Aorta (tissue), 5 donors: ENCODE measurements at regions not wholly inside any gene's neighbourhood (a gene's known extent, or its start where the extent isn't known, plus 50 kb on each side); places are given as distances from the start of the nearest gene placed in this dataset.
A peak's percentile ranks its signal among the peaks of the same experiment; 100 is the strongest.
"Not testable (repeated sequence)": the region's sequence is repeated elsewhere in the genome, so short reads cannot be mapped to it uniquely, and the experiment has no call there.

ENCODE experiments used
- ATAC-seq: fragments of 200-7000 bp; cut with Tn5 transposase; one replicate; pipeline ENCODE4 v1.9.1; 2022; ENCODE audit warnings: moderate library complexity; ENCODE audit not compliant: low FRiP score
- DNase-seq, 2 donors: peaks; one replicate each; pipeline ENCODE4 v3.0.0-alpha.2; 2020
- H3K27ac ChIP-seq, 2 donors: one replicate each; pipeline ENCODE4 v1.5.1; 2013; ENCODE audit warnings: low read length in 2 of 2, mild to moderate bottlenecking in 2 of 2, moderate library complexity in 2 of 2, control low read depth in 1 of 2, inconsistent platforms in 1 of 2, low read depth in 1 of 2
- H3K27me3 ChIP-seq, 2 donors: one replicate each; pipeline ENCODE4 v1.6.1; 2013; ENCODE audit warnings: control low read depth in 1 of 2, low read length in 1 of 2, mild to moderate bottlenecking in 1 of 2, moderate library complexity in 1 of 2; ENCODE audit not compliant: insufficient read depth in 2 of 2, control insufficient read depth in 1 of 2
- H3K36me3 ChIP-seq, 2 donors: one replicate each; pipeline ENCODE4 v1.6.1; 2013; ENCODE audit warnings: control low read depth in 1 of 2, low read length in 1 of 2, mild to moderate bottlenecking in 1 of 2; ENCODE audit not compliant: insufficient read depth in 2 of 2, control insufficient read depth in 1 of 2
- H3K4me1 ChIP-seq, 2 donors: one replicate each; pipeline ENCODE4 v1.6.1; 2013; ENCODE audit warnings: low read length in 2 of 2, control low read depth in 1 of 2, mild to moderate bottlenecking in 1 of 2, moderate library complexity in 1 of 2; ENCODE audit not compliant: insufficient read depth in 2 of 2, control insufficient read depth in 1 of 2
- H3K4me3 ChIP-seq, 2 donors: one replicate each; pipeline ENCODE4 v1.5.1; 2013; ENCODE audit warnings: low read length in 2 of 2, control low read depth in 1 of 2, mild to moderate bottlenecking in 1 of 2
- H3K9me3 ChIP-seq: one replicate; pipeline ENCODE4 v1.6.1; 2013; ENCODE audit warnings: mild to moderate bottlenecking, low read length; ENCODE audit not compliant: control insufficient read depth
- WGBS, 2 donors: extraction: QIAGEN DNeasy Blood & Tissue Kit; methylation state at CpG; one replicate each; pipeline ENCODE4 v1.1.7; 2013; 5-methylcytosine and 5-hydroxymethylcytosine counted together
- intact Hi-C, 2 donors: fragments of 100-400 bp; cut with DNase I; formaldehyde crosslinking; loops; one replicate each; pipeline versions ENCODE4 v1.14.2 to v1.15.0; 2022
- donor health status: healthy with polysubstance abuse.
- donor health status: Bipolar disorder and iron deficiency.
- donor health status: DM: no; HTN: no; CAD: no.
- donor health status: DM: no; HTN: no; CAD: no.
- donor health status: DM: yes; HTN: yes; CAD: no.

DNA sequence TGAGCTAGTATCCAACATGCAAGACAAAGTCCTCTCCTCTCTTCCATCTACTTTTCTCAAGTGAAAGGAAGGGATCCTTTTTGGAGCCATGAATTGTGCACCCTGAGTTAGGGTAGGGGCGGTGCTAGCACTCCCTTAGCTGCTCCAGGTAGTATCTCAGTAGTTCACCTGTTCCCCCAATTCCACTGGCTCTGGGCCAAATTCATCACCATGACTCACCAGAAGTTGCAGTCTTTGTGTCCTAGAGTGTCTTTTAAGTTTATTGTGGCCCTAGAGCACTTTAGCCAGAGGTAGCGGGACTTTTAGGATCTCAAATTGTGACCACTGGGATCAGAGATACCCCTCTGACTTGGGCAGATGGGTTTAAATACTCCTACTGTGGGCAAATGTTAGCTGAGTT is 398.6 kb upstream of the ANO5 start:
- Histone ChIP-seq H3K9me3 (peaks cover 2% of the 10 kb centered on the region), H3K4me3 (no peak overlapping the region), H3K36me3 (no peaks in the 10 kb centered on the region), H3K27ac (no peak overlapping the region), H3K27me3 (no peaks in the 10 kb centered on the region), H3K4me1 (no peaks in the 10 kb centered on the region)
- ATAC-seq (no peak), DNase-seq (no peak)
- 86 to 92% methylated on average over 2 of the region's 2 CpGs for WGBS, 2 donors
- intact Hi-C loops: no loop called here

DNA sequence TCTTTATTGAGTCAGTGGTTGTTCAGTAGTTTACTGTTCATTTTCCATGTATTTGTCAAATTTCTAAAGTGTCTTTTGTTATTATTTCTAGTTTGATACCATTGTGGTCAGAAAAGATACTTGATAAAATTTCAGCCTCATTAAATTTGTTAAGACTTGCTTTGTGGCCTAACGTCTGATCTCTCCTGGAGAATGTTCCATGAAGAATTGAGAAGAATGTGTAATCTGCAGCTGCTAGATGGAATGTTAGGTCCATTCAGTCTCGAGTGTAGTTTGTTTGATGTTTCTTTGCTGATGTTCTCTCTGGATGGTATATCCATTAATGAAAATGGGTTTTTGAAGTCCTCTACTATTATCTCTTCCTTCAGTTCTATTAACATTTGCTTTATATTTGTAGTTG is 394.7 kb upstream of the ANO5 start:
- WGBS, 2 donors: 51 to 56% methylated on average over 2 of the region's 2 CpGs
- DNase-seq (no peak), ATAC-seq (no peak)

DNA sequence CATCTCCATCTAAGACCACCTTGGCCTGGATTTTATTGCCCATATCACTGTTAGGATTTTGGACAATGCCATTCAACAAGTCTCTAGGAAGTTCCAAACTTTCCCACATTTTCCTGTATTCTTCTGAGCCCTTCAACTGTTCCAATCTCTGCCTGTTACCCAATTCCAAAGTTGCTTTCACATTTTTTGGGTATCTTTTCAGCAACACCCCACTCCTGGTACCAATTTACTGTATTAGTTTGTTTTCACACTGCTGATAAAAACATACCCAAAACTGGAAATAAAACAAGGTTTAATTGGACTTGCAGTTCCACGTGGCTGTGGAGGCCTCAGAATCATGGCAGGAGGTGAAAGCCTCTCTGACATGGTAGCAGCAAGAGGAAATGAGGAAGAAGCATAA is 388.4 kb upstream of the ANO5 start:
- 58% methylated on average over 1 of the region's 1 CpG for WGBS, 2 donors
- H3K9me3 ChIP-seq, H3K4me1 ChIP-seq, H3K36me3 ChIP-seq, H3K27me3 ChIP-seq, ATAC-seq, H3K27ac ChIP-seq, DNase-seq, intact Hi-C loops, H3K4me3 ChIP-seq: not testable (repeated sequence)

More for the DNA sequence above, 394.7 kb upstream of the ANO5 start:
- Histone ChIP-seq H3K4me3 (no peak overlapping the region), H3K27me3 (no peaks in the 10 kb centered on the region), H3K27ac (no peak overlapping the region), H3K4me1 (no peaks in the 10 kb centered on the region), H3K36me3 (no peaks in the 10 kb centered on the region), H3K9me3 (peaks cover 2% of the 10 kb centered on the region)
- intact Hi-C loops: no loop called here

DNA sequence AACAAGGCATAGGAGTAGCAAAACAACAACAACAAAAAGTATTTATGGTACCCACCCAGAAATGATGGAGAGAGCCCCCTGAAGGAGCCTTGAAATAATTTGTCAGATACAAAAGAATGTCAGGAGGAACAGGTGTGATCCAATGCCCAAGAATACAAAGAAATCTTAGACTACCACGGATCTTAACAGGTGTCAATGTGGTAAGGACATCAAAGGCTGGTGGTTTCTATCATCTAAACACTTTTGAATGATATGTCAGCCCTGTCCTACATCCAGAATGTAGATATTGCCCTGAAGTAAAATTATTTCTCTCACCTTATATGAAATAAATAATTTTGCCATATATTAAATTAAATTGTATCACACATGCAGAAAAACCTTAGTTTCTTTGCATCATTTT is 386.4 kb upstream of the ANO5 start:
- intact Hi-C loops: no loop called here
- ATAC-seq (no peak), DNase-seq (no peak)
- Histone ChIP-seq H3K27ac (no peak overlapping the region), H3K4me3 (no peak overlapping the region), H3K36me3 (peaks cover 0 to 2% of the 10 kb centered on the region in 2 donors), H3K27me3 (no peaks in the 10 kb centered on the region), H3K4me1 (no peaks in the 10 kb centered on the region), H3K9me3 (peaks cover 4% of the 10 kb centered on the region)
- 72 to 76% methylated on average over 1 of the region's 1 CpG for WGBS, 2 donors

DNA sequence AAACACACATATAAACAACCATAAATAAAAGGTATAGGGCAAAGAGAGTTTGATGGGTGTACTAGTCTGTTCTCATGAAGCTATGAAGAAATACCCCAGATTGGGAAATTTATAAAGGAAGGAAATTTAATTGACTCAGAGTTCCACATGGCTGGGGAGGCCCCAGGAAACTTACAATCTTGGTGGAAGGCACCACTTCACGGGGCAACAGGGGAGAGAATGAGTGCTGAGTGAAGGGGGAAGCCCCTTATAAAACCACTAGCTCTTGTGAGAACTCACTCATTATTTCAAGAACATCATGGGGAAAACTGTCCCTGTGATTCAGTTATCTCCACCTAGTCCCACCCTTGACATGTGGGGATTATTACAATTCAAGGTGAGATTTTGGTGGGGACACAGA is 385.9 kb upstream of the ANO5 start:
- DNase-seq (no peak), ATAC-seq (no peak)
- intact Hi-C loops: no loop called here
- H3K4me3 ChIP-seq: no peak overlapping the region
- peaks cover 4% of the 10 kb centered on the region for H3K9me3 ChIP-seq
- H3K36me3 ChIP-seq: peaks cover 0 to 2% of the 10 kb centered on the region in 2 donors
- 50 to 67% methylated on average over 1 of the region's 1 CpG for WGBS, 2 donors
- no peak overlapping the region for H3K27ac ChIP-seq
- H3K4me1 ChIP-seq: no peaks in the 10 kb centered on the region
- H3K27me3 ChIP-seq: no peaks in the 10 kb centered on the region

DNA sequence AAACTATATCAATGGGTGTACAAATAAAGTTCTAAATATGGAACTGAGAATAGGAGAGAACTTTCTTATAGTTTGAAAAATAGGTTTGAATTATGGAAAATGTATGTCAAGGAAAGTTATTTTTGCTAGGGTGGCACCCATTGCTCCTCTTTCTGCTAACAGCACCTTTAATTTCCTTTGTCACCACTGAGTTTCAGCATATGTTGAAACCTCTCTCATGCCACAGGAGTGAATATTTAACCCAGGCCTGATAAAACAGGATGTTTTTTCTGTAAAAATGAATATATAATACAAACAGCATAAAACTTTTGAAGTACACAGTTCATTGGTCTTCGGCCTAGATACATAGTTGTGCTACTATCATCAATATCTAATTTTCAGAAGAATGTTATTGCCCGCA is 385.5 kb upstream of the ANO5 start:
- peaks cover 0 to 2% of the 10 kb centered on the region in 2 donors for H3K36me3 ChIP-seq
- 45 to 68% methylated on average over 2 of the region's 2 CpGs for WGBS, 2 donors
- no peak for DNase-seq
- H3K4me3 ChIP-seq: no peak overlapping the region
- peaks cover 4% of the 10 kb centered on the region for H3K9me3 ChIP-seq
- H3K27me3 ChIP-seq: no peaks in the 10 kb centered on the region
- H3K4me1 ChIP-seq: no peaks in the 10 kb centered on the region
- intact Hi-C loops: no loop called here
- no peak for ATAC-seq
- H3K27ac ChIP-seq: no peak overlapping the region

DNA sequence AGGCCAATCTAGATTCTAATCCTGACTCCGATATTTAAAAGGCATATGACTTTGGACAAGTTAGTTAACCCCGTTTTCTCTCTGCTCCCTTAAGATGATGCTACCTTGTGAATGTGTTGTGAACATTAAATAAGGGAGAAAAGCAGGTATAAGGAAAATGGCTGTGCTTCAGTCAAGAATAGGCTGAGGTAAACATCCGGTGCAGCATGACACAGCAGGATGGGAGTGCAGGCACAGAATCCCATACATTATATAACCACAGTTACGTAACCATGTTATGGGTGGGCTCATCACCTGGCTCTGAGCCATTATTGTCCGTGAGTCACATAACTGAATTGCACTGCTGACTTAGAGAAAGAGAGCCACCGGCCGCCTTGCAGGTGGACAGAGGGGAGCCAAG is 382.2 kb upstream of the ANO5 start:
- 80 to 84% methylated on average over 7 of the region's 7 CpGs for WGBS, 2 donors
- Histone ChIP-seq H3K4me1 (no peaks in the 10 kb centered on the region), H3K4me3 (no peak overlapping the region), H3K9me3 (no peaks in the 10 kb centered on the region), H3K27ac (no peak overlapping the region), H3K27me3 (no peaks in the 10 kb centered on the region), H3K36me3 (no peaks in the 10 kb centered on the region)
- ATAC-seq (peak; percentile 9), DNase-seq (no peak)
- intact Hi-C loops: no loop called here

DNA sequence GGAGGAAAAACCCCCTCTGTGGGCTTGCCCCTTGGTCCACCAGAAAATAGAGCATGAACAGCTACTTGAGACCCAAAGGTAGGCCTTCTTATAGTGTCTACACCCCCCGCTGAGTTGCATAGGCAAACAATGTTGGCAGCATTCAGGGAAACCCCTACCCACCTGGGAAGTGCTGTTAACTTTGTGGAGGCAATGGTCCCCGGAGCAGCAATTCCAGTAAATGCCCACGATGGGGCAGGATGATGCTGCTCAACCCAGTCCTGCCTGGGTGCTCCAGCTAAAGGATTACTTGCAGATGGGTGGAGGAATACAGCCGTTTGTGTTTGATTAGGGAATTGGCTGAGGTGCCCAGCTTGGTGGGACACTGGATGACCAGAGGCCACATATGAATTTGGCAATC is 381.3 kb upstream of the ANO5 start:
- intact Hi-C loops: no loop called here
- no peaks in the 10 kb centered on the region for H3K4me1 ChIP-seq
- no peak for DNase-seq
- H3K9me3 ChIP-seq: no peaks in the 10 kb centered on the region
- no peaks in the 10 kb centered on the region for H3K27me3 ChIP-seq
- 48 to 51% methylated on average over 4 of the region's 4 CpGs for WGBS, 2 donors
- no peak overlapping the region for H3K27ac ChIP-seq
- no peak overlapping the region for H3K4me3 ChIP-seq
- ATAC-seq: no peak
- H3K36me3 ChIP-seq: no peaks in the 10 kb centered on the region

DNA sequence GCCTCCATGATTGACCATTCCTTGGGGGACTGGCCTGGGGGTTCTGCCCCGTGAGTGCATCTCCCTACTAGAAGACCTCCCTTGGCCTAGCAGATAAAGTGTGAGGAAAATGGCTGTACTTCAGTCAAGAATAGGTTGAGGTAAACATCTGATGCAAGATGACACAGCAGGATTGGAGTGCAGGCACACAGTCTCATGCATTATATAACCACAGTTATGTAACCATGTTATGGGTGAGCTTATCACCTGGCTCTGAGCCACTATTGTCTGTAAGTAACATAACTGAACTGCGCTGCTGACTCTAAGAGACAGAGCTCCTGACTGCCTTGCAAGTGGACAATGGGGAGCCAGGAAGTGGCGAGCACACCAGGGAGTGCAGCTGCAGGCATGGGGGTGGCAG is 378.7 kb upstream of the ANO5 start:
- Histone ChIP-seq H3K27me3 (no peaks in the 10 kb centered on the region), H3K9me3 (no peaks in the 10 kb centered on the region), H3K4me1 (no peaks in the 10 kb centered on the region), H3K27ac (no peak overlapping the region), H3K36me3 (no peaks in the 10 kb centered on the region), H3K4me3 (no peak overlapping the region)
- no peak for DNase-seq
- intact Hi-C loops: no loop called here
- no peak for ATAC-seq
- WGBS, 2 donors: 84 to 88% methylated on average over 3 of the region's 3 CpGs
